HG02870 (cell line): ENCODE measurements at regions not wholly inside any gene's neighbourhood (a gene's known extent, or its start where the extent isn't known, plus 50 kb on each side); places are given as distances from the start of the nearest gene placed in this dataset.

ENCODE experiments used
- ATAC-seq: cut with Tn5 transposase; IDR thresholded peaks from one replicate; pipeline ENCODE4 v1.9.1; 2021; ENCODE audit warnings: mild to moderate bottlenecking, moderate library complexity; ENCODE audit not compliant: unreplicated experiment

- no peak for ATAC-seq
Observed at GRCh38 chr7:25926451-25926850, 225.5 kb upstream of the NFE2L3 start.

DNA sequence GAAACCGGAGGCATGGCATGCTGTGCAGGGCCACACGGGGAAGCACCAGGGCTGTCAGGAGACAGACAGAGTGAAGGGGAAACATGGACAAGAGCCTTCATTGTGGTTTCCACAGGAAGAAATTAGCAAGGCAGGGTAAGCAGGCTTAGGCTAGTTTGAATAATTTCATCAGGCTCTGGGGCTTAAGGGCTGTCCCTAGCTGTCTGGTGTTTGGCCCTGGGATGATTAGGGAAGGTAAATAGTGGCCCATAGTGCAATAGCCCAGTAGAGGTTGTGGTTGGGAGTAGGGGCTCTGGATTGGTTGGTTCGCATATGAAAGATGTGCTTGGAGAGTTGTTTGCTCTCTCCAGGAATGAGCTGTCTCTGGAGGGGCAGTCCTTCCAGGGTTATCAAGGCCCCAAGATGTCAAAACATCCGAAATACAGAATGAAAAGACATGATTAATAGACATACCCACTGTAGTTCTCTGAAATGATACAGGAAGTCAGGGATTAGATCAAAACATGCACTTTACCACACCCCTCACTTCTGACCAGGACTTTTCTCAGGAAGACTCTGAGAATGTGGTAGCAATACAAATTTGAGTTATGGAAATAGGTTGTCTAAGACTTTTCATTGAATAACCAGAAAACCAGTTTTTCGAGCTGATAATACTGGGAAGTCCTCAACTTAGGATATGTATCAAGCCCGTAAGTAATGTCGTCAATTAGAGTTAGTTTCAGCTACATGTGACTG is 224.9 kb upstream of the NFE2L3 start:
- no peak for ATAC-seq

DNA sequence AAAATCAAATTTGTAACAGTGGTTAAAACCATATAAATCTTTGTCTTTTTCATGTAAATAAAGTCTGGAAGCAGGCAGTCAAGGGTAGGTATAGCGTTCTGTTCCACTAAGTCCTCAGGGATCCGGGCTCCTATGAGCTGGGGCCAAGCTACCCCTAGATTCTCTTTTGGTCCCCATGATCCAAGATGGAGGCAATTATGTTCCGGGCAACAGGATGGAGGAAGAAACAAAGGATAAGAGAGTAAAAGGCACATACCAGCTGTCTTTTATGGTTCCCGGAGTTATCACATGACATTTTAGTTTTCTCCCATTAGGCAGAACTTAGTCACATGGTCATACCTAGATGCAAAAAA is 224.4 kb upstream of the NFE2L3 start:
- ATAC-seq: no peak

DNA sequence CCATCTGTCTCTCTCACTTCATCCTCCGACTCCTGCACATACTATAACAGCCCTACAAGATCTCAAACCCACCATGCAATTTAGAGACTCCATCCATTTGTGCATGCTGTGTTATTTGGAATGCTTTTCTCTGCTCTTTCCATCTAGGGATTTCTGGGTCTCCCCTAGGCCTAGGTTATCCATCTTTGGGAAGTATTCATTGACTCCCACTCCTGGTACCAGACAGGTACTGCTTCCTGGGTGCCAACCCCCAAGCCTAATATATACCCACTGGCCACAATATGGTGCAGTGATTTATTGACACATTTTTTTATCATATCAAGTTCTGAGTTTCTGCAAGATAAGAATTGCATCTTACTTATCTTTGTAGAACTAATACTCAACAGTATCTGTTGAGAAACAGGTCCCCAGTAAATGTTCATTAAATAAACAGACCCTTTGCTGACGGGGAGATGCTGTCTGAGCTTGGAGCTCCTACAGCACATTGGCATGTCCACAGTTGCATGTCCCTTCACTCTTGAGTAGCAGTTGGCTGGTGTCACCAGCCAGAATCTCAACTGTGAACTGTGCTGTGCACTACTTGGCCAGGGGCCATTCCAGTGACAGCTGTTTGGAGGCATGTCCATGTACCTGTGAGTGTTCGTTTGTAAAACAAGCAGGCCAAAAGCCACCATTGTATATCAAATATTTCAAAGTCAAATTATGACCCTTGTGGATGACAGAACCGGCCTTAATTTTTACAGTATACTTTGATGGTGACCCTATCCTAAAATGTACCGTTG is 223.3 kb upstream of the NFE2L3 start:
- ATAC-seq: no peak

DNA sequence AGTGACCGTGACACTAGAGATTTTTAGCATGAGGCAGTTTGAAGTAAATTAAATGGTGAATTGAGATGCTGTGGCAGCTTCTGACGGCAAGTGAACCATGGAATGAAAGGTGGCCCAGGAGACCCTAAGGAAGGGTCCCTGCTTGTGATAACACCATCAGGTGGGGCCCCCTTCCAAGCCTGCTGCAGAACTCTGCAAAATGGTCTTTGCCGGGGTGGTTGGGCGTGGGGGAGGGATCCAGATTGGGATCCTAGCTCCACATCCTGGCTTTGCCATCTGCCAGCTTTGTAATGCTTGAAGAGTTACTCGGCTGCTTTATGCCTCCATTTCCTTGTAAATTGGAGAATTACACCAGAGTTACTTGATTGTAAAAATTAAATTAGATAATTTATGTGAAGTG is 222.6 kb upstream of the NFE2L3 start:
- ATAC-seq: no peak

DNA sequence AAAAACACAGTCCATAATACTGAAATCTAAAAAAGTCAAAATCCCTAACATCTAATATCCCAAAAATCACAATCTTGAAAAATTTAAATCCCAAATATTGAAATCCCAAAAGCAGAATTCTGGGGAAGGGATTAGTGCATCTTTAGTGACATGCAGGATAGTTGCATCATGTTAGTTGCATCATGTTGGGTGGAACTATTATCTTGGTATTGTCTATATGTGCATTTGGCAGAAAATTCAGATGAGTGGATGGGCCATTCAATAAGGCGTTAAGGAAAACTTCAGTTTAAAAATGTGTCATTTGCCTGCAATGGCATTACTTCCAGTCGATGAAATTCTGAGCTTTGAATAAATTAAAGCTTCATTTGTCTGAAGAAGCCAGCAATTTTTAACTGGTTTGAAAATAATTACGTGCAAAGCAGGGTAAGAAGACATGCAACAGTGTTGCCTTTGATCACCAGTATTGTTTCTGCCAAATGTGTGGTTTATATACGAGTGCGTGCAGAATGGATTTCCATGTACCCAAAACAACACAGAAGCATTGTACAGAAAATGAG is 221.4 kb upstream of the NFE2L3 start:
- no peak for ATAC-seq

DNA sequence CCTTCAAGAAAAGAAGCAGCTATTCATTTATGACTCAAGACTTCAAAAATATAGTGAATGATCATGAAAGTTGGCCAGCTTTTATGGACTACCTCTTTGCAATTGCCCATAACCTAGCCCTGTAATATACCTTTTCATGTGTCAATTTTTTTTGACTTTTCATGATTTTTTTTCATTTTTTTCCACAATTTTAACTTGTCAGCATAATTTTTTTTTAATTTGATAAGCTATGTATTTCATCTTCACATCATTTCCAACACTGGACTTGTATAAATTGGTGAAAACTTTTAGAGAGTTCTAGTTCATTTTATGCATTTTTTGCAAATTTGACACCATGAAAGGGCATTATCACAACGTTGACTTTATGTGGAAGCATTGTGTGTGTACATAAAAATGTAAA is 220.8 kb upstream of the NFE2L3 start:
- no peak for ATAC-seq

- ATAC-seq: no peak
Observed at GRCh38 chr7:25933921-25934320, 218.1 kb upstream of the NFE2L3 start.

GRCh38 chr7:25940086-25940906 is 211.7 kb upstream of the NFE2L3 start:
- peak; percentile 14 for ATAC-seq

- no peak for ATAC-seq
Observed at GRCh38 chr7:25944777-25945515, 207.1 kb upstream of the NFE2L3 start.

DNA sequence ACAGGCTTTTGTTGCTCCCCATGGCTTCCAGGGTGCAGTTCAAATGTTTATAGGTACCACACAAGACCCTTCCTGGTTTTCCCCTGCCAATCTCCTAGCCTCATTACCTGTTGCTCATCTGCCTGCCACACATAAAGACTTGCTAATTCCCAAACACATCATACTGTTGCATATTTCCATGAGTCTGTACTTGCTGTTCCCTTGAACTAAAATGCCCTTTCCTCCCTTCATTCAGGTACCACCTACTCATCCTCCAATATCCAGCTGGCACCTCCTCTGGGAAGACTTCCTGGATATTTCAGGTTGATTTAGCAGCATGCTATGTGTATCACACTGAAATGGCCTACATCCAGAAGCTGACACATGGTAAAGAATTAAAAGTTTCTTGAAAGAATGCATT is 206.4 kb upstream of the NFE2L3 start:
- ATAC-seq: no peak

GRCh38 chr7:25946181-25946580 is 205.8 kb upstream of the NFE2L3 start:
- ATAC-seq: no peak

DNA sequence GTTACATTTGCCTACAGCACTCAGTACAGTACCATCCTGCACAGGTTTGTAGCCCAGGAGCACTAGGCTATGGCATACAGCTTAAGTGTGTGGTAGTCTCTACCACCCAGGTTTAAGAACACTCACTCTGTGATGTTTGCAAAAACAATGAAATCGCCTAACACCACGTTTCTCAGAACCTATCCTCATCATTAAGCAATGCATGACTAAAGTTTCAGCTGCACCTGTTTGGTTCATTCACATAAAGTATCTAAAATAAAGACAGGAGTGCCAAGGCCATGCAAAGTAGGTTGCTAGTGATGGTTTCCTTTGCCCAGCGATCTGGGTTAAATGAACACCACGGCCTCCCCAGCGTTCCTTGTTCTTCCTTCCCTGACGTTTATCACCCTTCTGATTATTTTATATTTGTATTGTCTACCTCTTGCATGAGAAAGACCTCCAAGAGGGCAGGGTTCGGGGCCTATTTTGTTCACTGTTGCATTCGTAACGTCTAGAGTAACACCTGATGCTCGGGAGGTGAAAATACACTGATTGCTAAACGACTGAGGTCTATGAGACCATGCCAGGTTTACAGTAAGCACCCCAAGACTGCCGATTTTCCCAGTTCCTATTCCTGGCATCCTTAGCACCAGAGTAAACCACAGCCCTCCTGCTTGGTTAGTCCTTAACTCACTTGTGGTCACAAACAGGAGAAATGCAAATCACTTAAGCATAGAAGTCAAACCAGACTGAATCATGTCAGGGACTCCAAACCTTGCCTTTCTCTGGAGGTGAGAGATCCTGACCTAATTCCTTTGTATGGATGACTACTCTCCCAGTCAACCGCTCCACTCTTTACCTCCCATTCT is 204.1 kb upstream of the NFE2L3 start:
- ATAC-seq: no peak

DNA sequence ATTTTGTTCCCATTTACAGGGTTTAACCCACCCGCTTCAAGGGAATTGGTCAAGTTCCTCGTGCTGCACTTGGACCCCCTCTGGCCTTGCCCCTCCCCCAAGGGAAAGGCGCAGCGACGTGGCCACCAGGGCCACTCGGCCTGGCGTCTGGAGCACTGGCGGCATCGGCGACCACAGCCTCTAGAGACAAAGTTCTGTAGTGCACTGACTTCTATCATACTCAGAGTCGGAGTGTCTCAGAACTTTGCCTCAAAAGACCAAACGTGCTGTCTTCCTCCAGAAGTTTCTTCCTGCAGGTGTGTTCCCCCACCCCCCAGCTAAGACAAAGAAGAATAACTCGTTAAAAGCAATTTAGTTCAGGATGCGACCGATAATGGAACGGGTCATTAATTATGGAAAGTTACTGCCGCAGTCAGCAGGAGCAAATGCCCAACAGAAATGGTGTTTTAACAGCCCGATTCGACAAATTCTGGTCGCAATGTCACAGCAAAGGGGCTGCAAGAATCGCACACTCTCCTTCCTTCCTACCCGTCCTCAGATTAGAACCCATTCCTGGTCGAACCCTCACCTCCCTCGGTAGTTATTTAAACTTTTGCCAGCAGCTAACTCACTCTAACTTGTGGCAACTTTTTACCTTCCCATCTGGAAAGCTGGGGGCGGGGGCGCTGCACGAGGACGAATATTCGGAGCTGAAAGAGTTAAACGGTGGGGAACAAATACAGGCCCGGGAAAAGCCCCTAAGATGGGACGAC is 202.1 kb upstream of the NFE2L3 start:
- ATAC-seq: no peak

GRCh38 chr7:25950488-25951413 is 201.2 kb upstream of the NFE2L3 start:
- ATAC-seq: peak; percentile 86

DNA sequence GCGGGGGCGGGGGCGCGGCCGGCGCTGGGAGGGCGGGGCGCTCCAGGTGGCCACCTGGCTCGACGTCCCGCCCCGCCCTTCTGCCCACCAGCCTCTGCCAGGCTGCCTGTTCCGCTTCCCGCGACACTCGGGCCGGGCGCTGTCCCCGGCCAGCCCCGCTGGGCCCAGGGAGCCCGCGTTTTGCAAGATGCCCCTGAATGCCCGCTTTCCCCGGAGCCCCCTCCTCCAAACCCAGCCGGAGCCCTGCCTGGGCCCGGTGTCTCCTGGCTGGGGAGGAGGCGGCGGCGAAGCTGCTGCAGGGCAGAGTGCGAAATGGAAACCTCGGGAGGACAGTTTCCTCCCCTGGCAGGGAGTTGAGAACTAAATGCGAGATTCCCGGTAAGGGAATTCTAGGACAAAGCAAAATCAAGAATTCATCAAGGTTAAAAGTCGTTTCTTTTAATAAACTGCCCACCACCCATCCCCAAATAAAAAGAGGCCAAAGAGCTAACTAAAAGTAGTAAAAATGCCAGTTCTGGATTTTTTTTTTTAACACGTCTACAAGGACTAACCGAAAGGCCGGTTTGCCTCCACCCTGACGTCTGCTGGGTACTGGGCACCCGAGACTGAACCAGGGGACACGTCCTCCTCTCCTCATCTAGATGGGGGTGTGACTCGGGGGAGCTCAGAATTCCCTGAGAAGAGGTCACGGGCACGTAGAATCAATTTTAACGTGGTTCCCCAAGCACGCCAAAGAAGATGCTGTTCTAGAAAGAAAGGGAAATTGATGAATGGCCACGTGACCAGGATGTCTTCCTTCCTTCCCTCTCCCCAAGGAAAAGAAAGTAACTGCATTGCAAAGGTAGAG is 200.4 kb upstream of the NFE2L3 start:
- ATAC-seq: no peak
